ENCODE measurements at regions not wholly inside any gene's neighbourhood (a gene's known extent, or its start where the extent isn't known, plus 50 kb on each side); places are given as distances from the start of the nearest gene placed in this dataset.

GRCh38 chr22:49583341-49583740, 244.3 kb downstream of the BRD1 start:
- Histone ChIP-seq H2BK120ac (ENCODE audit: low read depth, low read length) (no peak overlapping the region), H3K18ac (ENCODE audit: low read depth, low read length) (no peak overlapping the region), H3K4me1 (ENCODE audit: control insufficient read depth, insufficient read depth, low read length) (no peaks in the 10 kb centered on the region), H2AK5ac (ENCODE audit: low read depth, low read length) (no peak overlapping the region), H3K9me1 (ENCODE audit: insufficient read depth, low read length) (no peaks in the 10 kb centered on the region), H3K9ac (ENCODE audit: low read depth, low read length) (no peak overlapping the region), H4K91ac (ENCODE audit: insufficient read depth, low read depth, low read length) (no peak overlapping the region), H3K56ac (ENCODE audit: extremely low read depth, insufficient read depth, low read length) (no peak overlapping the region), H3K27ac (ENCODE audit: insufficient read depth, low read length) (no peak overlapping the region), H3K36me3 (ENCODE audit: control insufficient read depth, insufficient read depth, low read length) (no peaks in the 10 kb centered on the region), H3K4ac (ENCODE audit: low read depth, low read length) (no peak overlapping the region), H3K4me2 (ENCODE audit: low read depth, low read length) (no peak overlapping the region), H4K20me1 (ENCODE audit: insufficient read depth, low read length) (no peaks in the 10 kb centered on the region), H2AFZ (replicated peaks; ENCODE audit: low read length, poor library complexity) (no peak overlapping the region), H3K79me1 (ENCODE audit: low read depth in 1 of 2, low read length in 2 of 2) (no peaks in the 10 kb centered on the region), H2BK5ac (ENCODE audit: low read depth, low read length, poor library complexity, severe bottlenecking) (no peak overlapping the region), H3K4me3 (ENCODE audit: insufficient read depth, low read depth, low read length) (no peak overlapping the region), H2BK15ac (ENCODE audit: low read depth, low read length) (no peak overlapping the region), H3K23ac (ENCODE audit: low read depth, low read length) (no peak overlapping the region), H2BK20ac (ENCODE audit: low read depth, low read length) (no peak overlapping the region), H4K8ac (ENCODE audit: low read depth in 2 of 2, low read length in 2 of 2) (no peak overlapping the region), H2AK9ac (replicated peaks; ENCODE audit: low read depth, low read length, poor library complexity) (no peak overlapping the region), H3K14ac (replicated peaks; ENCODE audit: low read depth, low read length) (no peak overlapping the region), H3K9me3 (ENCODE audit: control insufficient read depth, insufficient read depth, low read length) (peaks cover 50% of the 10 kb centered on the region), H3K27me3 (ENCODE audit: control insufficient read depth, insufficient read depth, low read length) (no peaks in the 10 kb centered on the region), H4K5ac (ENCODE audit: low read depth, low read length) (no peak overlapping the region)
- WGBS, 2 experiments (ENCODE audit: extremely low coverage in 2 of 2, insufficient read length in 1 of 2) = 45% methylated on average over 8 of the region's 11 CpGs; no CpG with 5 or more reads in 1 of the 2 experiments
- dilution Hi-C loops (cut with HindIII; ENCODE audit: low sequenced_read_pairs, unreplicated experiment) (no loop called here), in situ Hi-C loops (cut with MboI; ENCODE audit: low sequenced_read_pairs) (no loop called here), intact Hi-C loops (cut with micrococcal nuclease) (no loop called here)
- TF ChIP-seq BHLHE40 (IDR thresholded peaks at IDR 0.05; ENCODE audit: low read depth, low read length) (no peak), FOS (IDR thresholded peaks at IDR 0.05; ENCODE audit: low read depth, low read length) (no peak), CEBPB (IDR thresholded peaks at IDR 0.05; ENCODE audit: low read depth, low read length) (no peak), RAD21 (IDR thresholded peaks at IDR 0.05; ENCODE audit: low read length) (no peak), NFE2L2 (IDR thresholded peaks at IDR 0.05; ENCODE audit: low read depth, low read length) (no peak), RCOR1 (IDR thresholded peaks at IDR 0.05; ENCODE audit: insufficient replicate concordance, low read length) (no peak), MAZ (IDR thresholded peaks at IDR 0.05; ENCODE audit: borderline replicate concordance, low read depth, low read length) (no peak), SMC3 (IDR thresholded peaks at IDR 0.05; ENCODE audit: low read depth, low read length) (no peak), CHD1 (IDR thresholded peaks at IDR 0.05; ENCODE audit: low read depth, low read length) (no peak), POLR2A (IDR thresholded peaks at IDR 0.05; ENCODE audit: low read depth, low read length) (no peak), MAFK (IDR thresholded peaks at IDR 0.05; ENCODE audit: low read depth, low read length) (no peak), RFX5 (IDR thresholded peaks at IDR 0.05; ENCODE audit: low read depth, low read length) (no peak), MXI1 (IDR thresholded peaks at IDR 0.05; ENCODE audit: borderline replicate concordance, low read depth, low read length) (no peak), CTCF (conservative IDR thresholded peaks at IDR 0.05; ENCODE audit: low read depth, low read length) (no peak)
- TF ChIP-seq, protein P1, sequence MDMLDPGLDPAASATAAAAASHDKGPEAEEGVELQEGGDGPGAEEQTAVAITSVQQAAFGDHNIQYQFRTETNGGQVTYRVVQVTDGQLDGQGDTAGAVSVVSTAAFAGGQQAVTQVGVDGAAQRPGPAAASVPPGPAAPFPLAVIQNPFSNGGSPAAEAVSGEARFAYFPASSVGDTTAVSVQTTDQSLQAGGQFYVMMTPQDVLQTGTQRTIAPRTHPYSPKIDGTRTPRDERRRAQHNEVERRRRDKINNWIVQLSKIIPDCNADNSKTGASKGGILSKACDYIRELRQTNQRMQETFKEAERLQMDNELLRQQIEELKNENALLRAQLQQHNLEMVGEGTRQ (IDR thresholded peaks at IDR 0.05; ENCODE audit: low read depth, low read length) = no peak
- TF ChIP-seq, protein P2, sequence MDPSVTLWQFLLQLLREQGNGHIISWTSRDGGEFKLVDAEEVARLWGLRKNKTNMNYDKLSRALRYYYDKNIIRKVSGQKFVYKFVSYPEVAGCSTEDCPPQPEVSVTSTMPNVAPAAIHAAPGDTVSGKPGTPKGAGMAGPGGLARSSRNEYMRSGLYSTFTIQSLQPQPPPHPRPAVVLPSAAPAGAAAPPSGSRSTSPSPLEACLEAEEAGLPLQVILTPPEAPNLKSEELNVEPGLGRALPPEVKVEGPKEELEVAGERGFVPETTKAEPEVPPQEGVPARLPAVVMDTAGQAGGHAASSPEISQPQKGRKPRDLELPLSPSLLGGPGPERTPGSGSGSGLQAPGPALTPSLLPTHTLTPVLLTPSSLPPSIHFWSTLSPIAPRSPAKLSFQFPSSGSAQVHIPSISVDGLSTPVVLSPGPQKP (IDR thresholded peaks at IDR 0.05; ENCODE audit: borderline replicate concordance, low read depth, low read length) = no peak
- ChIA-PET POLR2A (ENCODE audit: unreplicated experiment) (no interaction called here), CTCF (no interaction called here)
- DNase-seq (no peak), ATAC-seq (ENCODE audit: low read depth) (no peak)
- BruUV-seq (replicated peaks) = no TSS peak

Data from IMR-90 (cell line).